ENCODE measurements at regions not wholly inside any gene's neighbourhood (a gene's known extent, or its start where the extent isn't known, plus 50 kb on each side); places are given as distances from the start of the nearest gene placed in this dataset.

DNA sequence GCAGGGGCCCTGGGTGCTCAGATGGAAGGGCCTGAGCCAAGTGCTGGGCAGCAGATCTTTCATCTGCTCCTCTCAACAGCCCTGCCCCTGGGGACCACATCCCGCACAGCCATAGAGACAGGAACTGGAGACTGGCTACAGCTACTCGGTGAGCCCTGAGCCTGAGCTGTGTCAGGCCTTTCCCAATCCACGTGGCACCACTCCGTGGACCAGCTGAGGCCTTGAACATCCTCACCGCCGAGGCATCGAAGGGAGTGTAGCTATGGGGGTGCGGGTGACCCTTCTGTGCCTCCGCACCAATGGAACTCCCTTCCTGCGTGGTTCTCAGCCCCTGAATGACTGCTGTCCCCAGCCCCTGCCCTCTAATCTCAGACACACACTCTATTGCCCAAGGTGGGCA lies 362.7 kb upstream of the SHH start:
- Histone ChIP-seq H3K27ac (replicated peaks) (no peak overlapping the region), H3K4me3 (replicated peaks; ENCODE audit: insufficient read depth, low read length) (no peak overlapping the region), H3K27me3 (ENCODE audit: insufficient read depth, poor library complexity, severe bottlenecking) (no peaks in the 10 kb centered on the region)
- no peak for DNase-seq (ENCODE audit: low read depth in 1 of 2, low spot score in 1 of 2)
- TF ChIP-seq POLR2AphosphoS5 (IDR thresholded peaks at IDR 0.05; ENCODE audit: low read depth) = no peak
- no peak for TF ChIP-seq SPI1 (IDR thresholded peaks at IDR 0.05; ENCODE audit: borderline replicate concordance, low read depth)
- no peak for TF ChIP-seq REST (IDR thresholded peaks at IDR 0.05; ENCODE audit: insufficient replicate concordance, low read depth)
- TF ChIP-seq GABPA (IDR thresholded peaks at IDR 0.05; ENCODE audit: low read depth) = no peak
- TF ChIP-seq, protein P1, sequence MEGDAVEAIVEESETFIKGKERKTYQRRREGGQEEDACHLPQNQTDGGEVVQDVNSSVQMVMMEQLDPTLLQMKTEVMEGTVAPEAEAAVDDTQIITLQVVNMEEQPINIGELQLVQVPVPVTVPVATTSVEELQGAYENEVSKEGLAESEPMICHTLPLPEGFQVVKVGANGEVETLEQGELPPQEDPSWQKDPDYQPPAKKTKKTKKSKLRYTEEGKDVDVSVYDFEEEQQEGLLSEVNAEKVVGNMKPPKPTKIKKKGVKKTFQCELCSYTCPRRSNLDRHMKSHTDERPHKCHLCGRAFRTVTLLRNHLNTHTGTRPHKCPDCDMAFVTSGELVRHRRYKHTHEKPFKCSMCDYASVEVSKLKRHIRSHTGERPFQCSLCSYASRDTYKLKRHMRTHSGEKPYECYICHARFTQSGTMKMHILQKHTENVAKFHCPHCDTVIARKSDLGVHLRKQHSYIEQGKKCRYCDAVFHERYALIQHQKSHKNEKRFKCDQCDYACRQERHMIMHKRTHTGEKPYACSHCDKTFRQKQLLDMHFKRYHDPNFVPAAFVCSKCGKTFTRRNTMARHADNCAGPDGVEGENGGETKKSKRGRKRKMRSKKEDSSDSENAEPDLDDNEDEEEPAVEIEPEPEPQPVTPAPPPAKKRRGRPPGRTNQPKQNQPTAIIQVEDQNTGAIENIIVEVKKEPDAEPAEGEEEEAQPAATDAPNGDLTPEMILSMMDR (IDR thresholded peaks at IDR 0.05; ENCODE audit: insufficient read depth, low read length) = no peak

DNA sequence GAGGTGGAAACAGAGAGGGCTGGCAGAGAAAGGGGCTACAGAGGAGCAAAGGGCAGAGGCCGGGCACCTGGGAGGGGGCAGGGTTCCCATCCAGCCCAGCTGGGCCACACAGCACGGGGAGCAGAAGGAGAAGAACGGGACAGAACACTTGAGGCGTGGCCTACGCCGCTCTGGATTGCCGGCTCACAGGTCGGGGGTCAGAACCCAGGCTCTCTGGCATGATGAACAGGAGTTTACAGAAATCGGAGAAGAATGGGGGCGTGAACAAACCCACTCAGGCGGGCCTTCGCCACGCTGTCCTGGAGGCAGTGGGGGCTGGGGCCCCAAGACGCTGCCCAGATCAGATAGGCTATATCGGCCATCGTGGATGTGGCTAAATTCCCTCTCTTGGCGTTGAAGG lies 362.2 kb upstream of the SHH start:
- DNase-seq (ENCODE audit: low read depth in 1 of 2, low spot score in 1 of 2) = no peak
- H3K27ac ChIP-seq (replicated peaks) = no peak overlapping the region
- H3K4me3 ChIP-seq (replicated peaks; ENCODE audit: insufficient read depth, low read length) = no peak overlapping the region
- TF ChIP-seq, protein P1 (IDR thresholded peaks at IDR 0.05; ENCODE audit: insufficient read depth, low read length) = no peak
- TF ChIP-seq SPI1 (IDR thresholded peaks at IDR 0.05; ENCODE audit: borderline replicate concordance, low read depth) (no peak), GABPA (IDR thresholded peaks at IDR 0.05; ENCODE audit: low read depth) (no peak), REST (IDR thresholded peaks at IDR 0.05; ENCODE audit: insufficient replicate concordance, low read depth) (no peak), POLR2AphosphoS5 (IDR thresholded peaks at IDR 0.05; ENCODE audit: low read depth) (no peak)
- no peaks in the 10 kb centered on the region for H3K27me3 ChIP-seq (ENCODE audit: insufficient read depth, poor library complexity, severe bottlenecking)

DNA sequence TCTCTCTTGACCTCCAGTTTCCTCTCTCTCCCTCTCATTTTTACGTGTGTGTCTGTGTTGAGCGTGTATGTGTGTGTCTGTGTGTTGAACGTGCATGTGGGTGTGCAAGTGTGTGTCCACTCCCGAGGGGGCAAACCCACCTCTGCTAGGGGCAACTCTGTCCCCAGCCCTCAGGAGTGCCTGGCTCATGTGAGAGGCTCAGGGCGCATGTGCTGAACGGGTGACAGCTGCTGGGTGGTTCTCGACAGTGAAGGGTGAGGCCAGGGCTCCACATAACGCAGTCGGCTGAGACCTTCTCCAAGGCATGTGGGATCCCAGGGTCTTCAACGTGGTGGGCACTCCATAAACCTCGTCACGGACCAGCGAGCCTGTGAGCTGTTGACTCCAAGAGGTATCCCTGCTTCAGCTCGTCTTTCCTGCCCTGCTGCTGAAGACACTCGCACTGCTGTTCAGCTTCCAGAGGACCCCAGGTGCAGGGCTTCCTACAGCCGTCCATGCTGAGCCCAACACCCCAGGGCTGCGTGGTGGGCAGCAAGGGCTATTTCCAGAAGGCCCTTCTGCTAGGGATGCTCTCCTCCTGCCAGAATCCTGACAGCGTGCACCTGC lies 361.6 kb upstream of the SHH start:
- Histone ChIP-seq H3K4me3 (replicated peaks; ENCODE audit: insufficient read depth, low read length) (no peak overlapping the region), H3K27ac (replicated peaks) (no peak overlapping the region), H3K27me3 (ENCODE audit: insufficient read depth, poor library complexity, severe bottlenecking) (no peaks in the 10 kb centered on the region)
- DNase-seq (ENCODE audit: low read depth in 1 of 2, low spot score in 1 of 2) = no peak
- TF ChIP-seq, protein P1 (IDR thresholded peaks at IDR 0.05; ENCODE audit: insufficient read depth, low read length) = no peak
- TF ChIP-seq POLR2AphosphoS5 (IDR thresholded peaks at IDR 0.05; ENCODE audit: low read depth) = no peak
- no peak for TF ChIP-seq REST (IDR thresholded peaks at IDR 0.05; ENCODE audit: insufficient replicate concordance, low read depth)
- no peak for TF ChIP-seq GABPA (IDR thresholded peaks at IDR 0.05; ENCODE audit: low read depth)
- TF ChIP-seq SPI1 (IDR thresholded peaks at IDR 0.05; ENCODE audit: borderline replicate concordance, low read depth) = no peak
